ENCODE measurements at regions not wholly inside any gene's neighbourhood (a gene's known extent, or its start where the extent isn't known, plus 50 kb on each side); places are given as distances from the start of the nearest gene placed in this dataset.

GRCh38 chr7:21044913-21045568 is 258.4 kb upstream of the SP8 start:
- intact Hi-C loops (cut with DNase I; ENCODE audit: low total_unique reads), result no loop called here
- Histone ChIP-seq H3K4me3 (no peak overlapping the region), H3K36me3 (no peaks in the 10 kb centered on the region), H3K4me1 (no peaks in the 10 kb centered on the region), H3K27ac (no peak overlapping the region), H3K27me3 (no peaks in the 10 kb centered on the region), H3K9me3 (no peaks in the 10 kb centered on the region)
- no peak for TF ChIP-seq CTCF (IDR thresholded peaks at IDR 0.05)
- no peak for TF ChIP-seq POLR2AphosphoS5 (IDR thresholded peaks at IDR 0.05)
- no peak for TF ChIP-seq POLR2A (IDR thresholded peaks at IDR 0.05)
- no peak for DNase-seq (ENCODE audit: low spot score in 2 of 2)

- Histone ChIP-seq H3K4me1 (no peaks in the 10 kb centered on the region), H3K27me3 (no peaks in the 10 kb centered on the region), H3K4me3 (no peak overlapping the region), H3K9me3 (no peaks in the 10 kb centered on the region), H3K36me3 (no peaks in the 10 kb centered on the region), H3K27ac (no peak overlapping the region)
- intact Hi-C loops (cut with DNase I; ENCODE audit: low total_unique reads), result loop anchor here (2.0 kb wide), 1 partner anchor 27 kb away; no protein-coding TSS in a partner anchor
- DNase-seq (ENCODE audit: low spot score in 2 of 2), result no peak
- TF ChIP-seq POLR2AphosphoS5 (IDR thresholded peaks at IDR 0.05) (no peak), POLR2A (IDR thresholded peaks at IDR 0.05) (no peak), CTCF (IDR thresholded peaks at IDR 0.05) (no peak)
These were observed 265.2 kb upstream of the SP8 start for GRCh38 chr7:21051865-21052264.

- H3K4me3 ChIP-seq, result no peak overlapping the region
- intact Hi-C loops (cut with DNase I; ENCODE audit: low total_unique reads), result no loop called here
- no peak for TF ChIP-seq CTCF (IDR thresholded peaks at IDR 0.05)
- no peak for TF ChIP-seq POLR2A (IDR thresholded peaks at IDR 0.05)
- no peak for TF ChIP-seq POLR2AphosphoS5 (IDR thresholded peaks at IDR 0.05)
- no peaks in the 10 kb centered on the region for H3K36me3 ChIP-seq
- H3K27me3 ChIP-seq, result no peaks in the 10 kb centered on the region
- H3K4me1 ChIP-seq, result no peaks in the 10 kb centered on the region
- H3K27ac ChIP-seq, result no peak overlapping the region
- H3K9me3 ChIP-seq, result peaks cover 0 to 8% of the 10 kb centered on the region in 2 donors
- DNase-seq (ENCODE audit: low spot score in 2 of 2), result no peak
These were observed 267.9 kb upstream of the SP8 start for GRCh38 chr7:21054427-21055112.

GRCh38 chr7:21059069-21059468 is 272.4 kb upstream of the SP8 start:
- TF ChIP-seq POLR2AphosphoS5 (IDR thresholded peaks at IDR 0.05) (no peak), POLR2A (IDR thresholded peaks at IDR 0.05) (no peak), CTCF (IDR thresholded peaks at IDR 0.05) (no peak)

GRCh38 chr7:21063106-21063505 is 276.4 kb upstream of the SP8 start:
- Histone ChIP-seq H3K27me3 (no peaks in the 10 kb centered on the region), H3K4me1 (no peaks in the 10 kb centered on the region), H3K9me3 (peaks cover 0 to 8% of the 10 kb centered on the region in 2 donors), H3K27ac (no peak overlapping the region), H3K4me3 (no peak overlapping the region), H3K36me3 (no peaks in the 10 kb centered on the region)
- intact Hi-C loops (cut with DNase I; ENCODE audit: low total_unique reads), result no loop called here
- DNase-seq (ENCODE audit: low spot score in 2 of 2), result no peak
- TF ChIP-seq POLR2A (IDR thresholded peaks at IDR 0.05), result no peak

More at GRCh38 chr7:21059069-21059468, 272.4 kb upstream of the SP8 start:
- Histone ChIP-seq H3K27ac (no peak overlapping the region), H3K27me3 (no peaks in the 10 kb centered on the region), H3K4me3 (no peak overlapping the region), H3K36me3 (no peaks in the 10 kb centered on the region), H3K4me1 (no peaks in the 10 kb centered on the region), H3K9me3 (peaks cover 0 to 8% of the 10 kb centered on the region in 2 donors)
- intact Hi-C loops (cut with DNase I; ENCODE audit: low total_unique reads), result no loop called here
- DNase-seq (ENCODE audit: low spot score in 2 of 2), result no peak
